NCI-H2171 treated with DMSO at 0.1 percent for 48 hours (cell line): ENCODE measurements at regions not wholly inside any gene's neighbourhood (a gene's known extent, or its start where the extent isn't known, plus 50 kb on each side); places are given as distances from the start of the nearest gene placed in this dataset.

ENCODE experiments used
- DNase-seq: peaks from one replicate; lab custom pipeline; 2025; lab: John Stamatoyannopoulos, UW

- no peak for DNase-seq
Measured at GRCh38 chr9:82583524-82583923, 479.4 kb downstream of the RASEF start.

GRCh38 chr9:82584349-82584863 lies 478.5 kb downstream of the RASEF start:
- DNase-seq = no peak

DNA sequence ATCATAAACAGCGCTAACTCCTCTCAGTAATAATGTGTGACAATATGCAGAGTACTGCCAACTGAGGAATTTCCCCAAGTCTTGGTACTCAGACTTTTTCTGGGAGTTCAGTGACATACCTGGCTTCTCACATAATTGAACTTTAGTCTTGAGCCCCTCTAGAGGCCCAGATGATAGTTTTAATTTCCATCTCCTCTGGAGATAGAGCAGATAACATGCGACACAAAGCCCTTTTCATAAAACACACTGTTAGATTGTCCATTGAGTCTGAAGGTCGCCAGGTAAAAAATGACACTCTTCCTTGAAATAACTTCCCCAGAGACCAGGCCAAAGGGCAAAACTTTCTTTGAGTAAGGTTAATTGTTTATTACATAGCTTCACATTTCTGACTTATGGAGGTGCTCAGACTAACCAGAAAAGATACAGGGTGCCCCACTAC lies 476.0 kb downstream of the RASEF start:
- no peak for DNase-seq

GRCh38 chr9:82588301-82589180 lies 474.4 kb downstream of the RASEF start:
- DNase-seq = no peak

DNA sequence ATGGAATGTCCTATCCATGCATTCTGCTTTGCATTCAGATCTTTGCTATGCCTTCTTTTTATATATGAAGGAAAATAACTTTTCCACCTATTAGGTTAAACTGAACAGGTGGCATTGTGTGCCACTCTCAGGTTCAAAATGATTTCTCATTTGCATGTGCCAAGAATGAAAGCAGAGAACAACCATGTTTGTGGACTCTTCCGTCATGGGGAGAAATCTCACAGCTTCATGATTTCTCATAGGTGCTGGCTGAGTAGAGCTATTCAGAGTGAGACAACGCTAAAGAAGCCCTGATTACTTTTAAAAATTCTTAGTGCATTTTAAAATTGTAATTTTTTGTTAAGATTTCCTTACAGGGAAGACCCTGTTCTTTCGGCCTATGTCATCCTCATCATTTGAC lies 472.1 kb downstream of the RASEF start:
- no peak for DNase-seq

GRCh38 chr9:82593501-82593900 lies 469.4 kb downstream of the RASEF start:
- peak; percentile 5 for DNase-seq

DNA sequence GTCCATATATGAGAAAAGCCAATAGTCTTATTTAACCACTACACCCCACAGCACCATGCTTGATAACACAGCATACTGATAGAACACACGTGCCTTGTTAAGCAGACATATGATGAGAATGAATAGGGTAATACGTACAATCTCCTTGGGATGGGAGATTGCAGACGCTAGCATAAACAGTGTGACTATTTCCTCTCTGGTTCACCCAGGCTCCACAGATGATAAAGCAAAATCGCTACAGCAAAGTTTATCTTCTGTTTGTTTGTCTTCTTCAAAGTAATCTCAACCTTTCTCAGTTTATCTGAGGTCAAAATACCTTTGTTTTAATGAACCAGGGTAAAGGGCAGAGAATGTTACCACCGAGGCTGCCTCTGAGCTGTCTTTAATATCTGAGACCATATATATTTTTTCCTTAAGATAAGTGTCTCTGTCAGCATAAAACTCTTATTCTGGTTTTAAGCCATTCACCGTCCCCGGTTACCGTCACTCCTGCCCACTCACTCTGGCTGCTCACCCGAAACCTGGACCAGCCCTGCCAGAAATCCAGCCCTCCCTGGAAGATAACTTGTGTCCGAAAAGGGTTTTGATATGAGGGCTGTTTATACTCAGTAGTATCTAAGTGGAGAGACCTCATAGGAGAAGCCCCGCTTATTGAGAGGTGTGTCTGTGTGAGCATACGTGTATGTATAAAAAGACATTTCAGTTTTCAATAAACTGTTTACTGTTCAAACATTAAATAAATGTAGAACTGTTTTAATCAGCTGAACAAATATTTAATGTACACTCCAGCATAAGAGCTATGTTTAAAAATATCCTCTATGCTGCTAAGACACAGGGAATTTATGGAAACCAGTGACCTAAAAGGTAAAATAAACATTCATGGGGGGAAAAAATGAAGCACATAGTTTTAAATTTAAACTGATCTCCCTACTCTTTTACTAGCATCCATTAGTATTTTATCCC lies 465.4 kb downstream of the RASEF start:
- DNase-seq = no peak

- DNase-seq = no peak
Measured at GRCh38 chr9:82598241-82599039, 464.5 kb downstream of the RASEF start.

GRCh38 chr9:82599336-82599949 lies 463.5 kb downstream of the RASEF start:
- DNase-seq = no peak

DNA sequence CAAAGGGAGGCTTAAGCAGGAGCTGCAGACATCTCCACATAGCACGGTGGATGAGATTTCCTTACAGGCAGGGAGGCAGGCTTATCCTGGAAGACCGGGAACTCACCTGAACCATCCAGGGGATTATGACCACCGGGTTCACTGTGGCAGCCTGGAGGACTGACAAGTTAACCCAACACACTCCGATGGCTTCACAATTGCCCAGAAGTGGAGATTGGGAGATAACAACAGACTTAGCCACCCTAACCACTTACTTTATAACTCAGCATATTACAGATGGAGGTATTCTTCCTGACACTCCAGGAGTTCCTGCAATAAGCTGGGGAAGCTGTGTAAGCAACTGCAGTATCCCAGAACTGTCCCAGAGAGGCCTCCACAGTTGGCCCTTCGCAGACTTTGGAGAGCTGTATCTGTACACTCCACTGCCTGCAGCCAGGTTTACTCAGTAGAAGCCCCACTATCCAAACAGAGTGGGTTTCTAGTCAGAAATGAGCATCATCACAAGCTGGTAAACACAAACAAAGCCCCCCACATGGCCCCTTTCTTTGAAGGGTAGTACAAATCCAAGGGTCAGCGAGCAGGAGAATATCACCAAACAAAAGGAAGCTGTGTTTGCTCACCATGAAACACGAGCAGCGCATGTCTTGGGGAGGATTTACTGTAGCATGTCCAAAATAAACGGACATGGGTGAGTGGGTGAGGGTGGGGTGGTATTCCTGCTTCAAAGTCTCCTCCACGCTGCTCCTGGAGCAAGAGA lies 462.2 kb downstream of the RASEF start:
- DNase-seq = no peak

- peak; percentile 7 for DNase-seq
Measured at GRCh38 chr9:82601293-82601771, 461.6 kb downstream of the RASEF start.

DNA sequence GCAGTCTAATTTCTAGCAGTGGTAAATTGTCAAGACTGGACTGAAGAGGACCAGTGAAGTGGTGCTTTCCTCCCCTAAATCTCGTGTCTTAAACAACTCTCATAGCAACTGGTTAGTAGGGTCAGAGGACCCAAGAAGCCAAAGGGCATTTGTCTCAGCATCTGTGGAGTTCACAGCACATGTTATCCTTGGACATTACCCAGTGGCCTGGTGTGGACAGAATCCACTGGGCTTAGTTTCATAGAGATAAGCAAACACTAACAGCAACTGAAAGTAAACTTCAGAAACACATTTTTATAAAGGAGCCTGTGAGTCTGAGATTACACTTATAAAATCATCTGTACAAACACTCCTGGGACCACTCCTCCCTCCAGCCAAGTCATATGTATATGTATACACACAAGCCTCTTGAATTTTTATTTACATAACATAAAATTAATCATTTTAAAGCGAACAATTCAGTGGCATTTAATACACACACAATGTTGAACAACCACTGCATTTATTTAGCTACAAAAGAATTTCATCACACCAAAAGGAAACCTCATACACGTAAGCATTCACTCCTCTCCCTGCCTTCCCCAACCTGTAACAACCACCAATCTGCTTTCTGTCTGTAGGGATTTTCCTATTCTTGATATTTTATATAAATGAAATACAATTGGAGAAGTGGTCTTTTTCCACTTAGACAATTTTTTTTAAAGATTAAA lies 457.8 kb downstream of the RASEF start:
- DNase-seq = no peak

DNA sequence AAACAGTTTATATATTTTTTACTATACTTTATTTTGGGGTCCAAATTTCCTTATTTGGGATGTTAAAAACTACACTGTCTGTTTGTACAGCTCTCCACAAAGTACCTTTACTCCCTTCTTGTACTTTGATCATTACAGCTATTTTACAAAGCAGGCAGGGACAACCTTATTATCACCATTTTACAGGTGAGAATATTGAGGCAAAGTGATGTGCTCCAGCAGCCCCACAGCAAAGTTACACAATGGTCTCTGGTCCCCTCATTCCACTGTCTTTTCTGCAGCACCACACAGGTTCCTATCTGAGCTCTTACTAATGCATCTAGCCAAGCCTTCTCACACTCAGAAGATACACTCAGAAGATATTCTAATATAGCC lies 457.3 kb downstream of the RASEF start:
- DNase-seq = no peak

GRCh38 chr9:82606071-82606470 lies 456.9 kb downstream of the RASEF start:
- DNase-seq = no peak

GRCh38 chr9:82606492-82607382 lies 456.2 kb downstream of the RASEF start:
- DNase-seq = peak; percentile 72

DNA sequence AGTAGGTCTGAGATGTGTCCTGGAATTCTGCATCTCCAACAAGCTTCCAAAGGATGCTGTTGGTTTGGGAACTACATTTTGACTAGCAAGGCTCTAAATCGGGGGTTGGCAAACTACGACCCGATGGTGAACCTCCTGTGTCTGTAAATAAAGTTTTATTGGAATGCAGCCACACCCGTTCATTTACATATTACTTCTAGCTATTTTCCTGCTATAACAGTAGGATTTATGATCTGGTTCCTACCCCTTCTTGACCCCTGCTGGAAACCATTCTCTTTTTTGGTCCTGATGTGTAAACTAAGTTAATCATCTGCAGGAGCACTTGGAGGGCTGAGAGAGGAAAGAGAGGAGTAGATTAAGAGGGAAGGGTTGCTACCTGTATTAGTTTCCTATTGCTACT lies 454.5 kb downstream of the RASEF start:
- no peak for DNase-seq

GRCh38 chr9:82612942-82613341 lies 450.0 kb downstream of the RASEF start:
- DNase-seq = no peak

DNA sequence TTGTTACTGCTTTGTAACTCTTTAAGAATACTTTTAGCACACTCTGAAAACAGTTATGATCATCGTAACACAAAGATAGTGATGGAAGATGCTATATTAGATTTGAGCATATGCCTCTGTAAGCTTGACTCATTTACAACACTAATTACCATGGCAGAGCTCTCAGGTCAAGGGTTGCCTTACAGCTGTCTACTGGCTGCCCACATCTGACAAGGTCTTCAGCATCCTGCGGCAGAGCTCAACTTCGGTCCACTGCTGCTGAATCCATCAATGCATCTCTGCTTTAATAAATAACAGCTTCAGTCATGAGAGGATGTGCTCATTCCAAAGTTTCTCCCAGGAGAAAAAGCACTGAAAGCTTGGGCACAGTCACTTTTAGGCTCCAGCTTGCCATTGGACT lies 449.4 kb downstream of the RASEF start:
- DNase-seq = no peak

GRCh38 chr9:82616545-82616944 lies 446.4 kb downstream of the RASEF start:
- no peak for DNase-seq
